NB4 (cell line): ENCODE measurements at regions not wholly inside any gene's neighbourhood (a gene's known extent, or its start where the extent isn't known, plus 50 kb on each side); places are given as distances from the start of the nearest gene placed in this dataset.

Experiments
- CTCF ChIP-seq: IDR thresholded peaks from one replicate; pipeline ENCODE4 v1.5.1; 2012; ENCODE audit warnings: low read depth, low read length
- MYC ChIP-seq: IDR thresholded peaks from 2 replicates; pipeline ENCODE4 v1.6.1; 2011; ENCODE audit warnings: low read depth, low read length
- POLR2A ChIP-seq: IDR thresholded peaks from 2 replicates; pipeline ENCODE4 v1.6.1; 2011; ENCODE audit warnings: mild to moderate bottlenecking; ENCODE audit not compliant: insufficient read length; ENCODE audit errors: extremely low read depth

GRCh38 chr4:122279670-122280069 lies 99.1 kb upstream of the ADAD1 start:
- TF ChIP-seq CTCF (no peak), POLR2A (no peak), MYC (no peak)
